SK-N-MC (cell line): ENCODE measurements at regions not wholly inside any gene's neighbourhood (a gene's known extent, or its start where the extent isn't known, plus 50 kb on each side); places are given as distances from the start of the nearest gene placed in this dataset.

ENCODE experiments used
- EZH2 ChIP-seq: fragments of 200-600 bp; sonication (generic); IDR thresholded peaks from one replicate; pipeline ENCODE4 v1.6.1; 2017; ENCODE audit warnings: antibody characterized with exemption
- FOXP2 ChIP-seq: optimal IDR thresholded peaks from 2 replicates; pipeline ENCODE3; 2011; ENCODE audit warnings: mild to moderate bottlenecking, moderate library complexity; ENCODE audit not compliant: insufficient read depth; ENCODE audit errors: extremely low read length, control extremely low read depth
- POLR2AphosphoS5 ChIP-seq: IDR thresholded peaks from 2 replicates; pipeline ENCODE4 v1.6.1; 2012; ENCODE audit warnings: mild to moderate bottlenecking, low read depth, low read length, borderline replicate concordance

GRCh38 chr3:73908218-73908617 is 283.5 kb upstream of the PDZRN3 start:
- TF ChIP-seq EZH2 (no peak), POLR2AphosphoS5 (no peak), FOXP2 (no peak)
